Left colon (tissue), 2 donors: ENCODE measurements at regions not wholly inside any gene's neighbourhood (a gene's known extent, or its start where the extent isn't known, plus 50 kb on each side); places are given as distances from the start of the nearest gene placed in this dataset.

Source experiments
- ATAC-seq: fragments of 200-7000 bp; cut with Tn5 transposase; one replicate; pipeline ENCODE4 v1.9.1; 2020; ENCODE audit warnings: mild to moderate bottlenecking, moderate library complexity
- DNase-seq, 2 donors: peaks; one replicate each; pipeline ENCODE4 v3.0.0-alpha.2; 2020
- intact Hi-C, 2 donors: fragments of 100-400 bp; cut with DNase I in 1 of 2; cut with micrococcal nuclease in 1 of 2; formaldehyde crosslinking; loops; one replicate each; pipeline versions ENCODE4 v1.11.2 to v1.14.0; 2022; cut with DNase I, micrococcal nuclease
- donor health status: DM: no; HTN: no; CAD: no.
- donor health status: DM: yes; HTN: yes; CAD: no.

DNA sequence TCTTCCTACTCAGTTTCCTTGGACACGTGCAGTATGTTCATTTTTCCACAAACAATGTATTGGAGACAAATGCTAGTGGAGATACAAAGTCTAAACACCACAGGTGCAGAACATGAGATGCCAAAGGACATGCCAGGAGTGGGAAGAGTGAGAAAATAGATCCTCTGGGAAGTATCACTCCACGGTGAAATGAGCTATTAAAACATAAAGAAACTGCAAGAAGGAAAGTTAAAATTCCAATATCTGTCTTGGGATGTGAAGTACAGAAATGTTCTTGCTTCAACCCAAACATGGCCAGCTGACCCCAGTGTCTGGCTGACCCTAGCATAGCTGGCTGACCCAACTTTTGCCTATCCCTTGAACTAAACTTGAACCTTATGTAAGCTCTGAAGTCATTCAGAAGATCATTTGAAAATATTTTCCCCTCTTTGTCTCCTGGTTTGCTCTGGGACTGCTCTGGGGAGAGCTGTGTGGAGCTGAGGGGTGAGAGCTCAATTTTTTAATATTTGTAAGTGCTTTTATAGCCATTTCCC lies 59.5 kb downstream of the FZD1 start:
- intact Hi-C loops: no loop called here
- DNase-seq (no peak), ATAC-seq (no peak)

DNA sequence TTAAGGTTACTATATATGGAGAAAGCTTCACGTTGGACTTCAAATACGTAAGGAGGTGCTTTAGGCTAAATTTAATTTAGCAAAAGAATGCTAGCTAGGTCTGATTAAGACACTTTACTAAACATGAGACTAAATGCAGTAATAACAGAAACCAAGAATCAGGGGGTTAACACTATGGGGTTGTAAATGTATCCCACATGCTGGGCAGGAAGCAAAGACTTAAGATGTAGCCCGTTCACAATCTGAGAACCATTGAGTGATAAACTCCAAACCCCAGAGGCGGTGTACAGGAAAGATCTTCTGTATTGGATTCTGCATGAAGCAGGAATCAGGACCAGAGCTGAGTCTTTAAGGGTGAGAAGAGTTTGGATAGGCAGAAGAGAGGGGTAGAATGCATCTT lies 60.4 kb downstream of the FZD1 start:
- intact Hi-C loops: no loop called here
- no peak for DNase-seq
- no peak for ATAC-seq

GRCh38 chr7:91325726-91326125 lies 61.5 kb downstream of the FZD1 start:
- DNase-seq (no peak), ATAC-seq (no peak)
- intact Hi-C loops: no loop called here

- DNase-seq: no peak
- no peak for ATAC-seq
- intact Hi-C loops: no loop called here
Measured at GRCh38 chr7:91326516-91327199, 62.4 kb downstream of the FZD1 start.

DNA sequence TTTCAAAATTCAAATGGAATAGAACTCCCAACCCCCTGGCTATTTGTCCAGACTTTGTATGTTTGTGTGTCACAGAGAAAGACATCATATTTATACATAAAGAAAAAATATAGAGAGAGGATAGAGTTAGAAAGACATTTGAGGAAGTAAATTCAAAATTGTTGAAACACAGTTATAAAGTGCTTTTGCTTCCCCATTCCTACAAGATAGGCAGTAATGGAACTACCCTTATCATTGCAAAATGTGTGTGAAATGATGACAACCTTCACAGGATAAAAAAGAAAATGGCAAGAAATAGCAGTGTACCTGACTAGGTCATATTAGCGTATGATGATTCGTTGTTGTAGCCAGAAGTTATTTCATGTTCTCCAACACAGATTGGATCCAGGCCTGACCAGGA lies 63.1 kb downstream of the FZD1 start:
- ATAC-seq (no peak), DNase-seq (no peak)
- intact Hi-C loops: no loop called here

- intact Hi-C loops: no loop called here
Measured at GRCh38 chr7:91329571-91329970, 65.3 kb downstream of the FZD1 start.

DNA sequence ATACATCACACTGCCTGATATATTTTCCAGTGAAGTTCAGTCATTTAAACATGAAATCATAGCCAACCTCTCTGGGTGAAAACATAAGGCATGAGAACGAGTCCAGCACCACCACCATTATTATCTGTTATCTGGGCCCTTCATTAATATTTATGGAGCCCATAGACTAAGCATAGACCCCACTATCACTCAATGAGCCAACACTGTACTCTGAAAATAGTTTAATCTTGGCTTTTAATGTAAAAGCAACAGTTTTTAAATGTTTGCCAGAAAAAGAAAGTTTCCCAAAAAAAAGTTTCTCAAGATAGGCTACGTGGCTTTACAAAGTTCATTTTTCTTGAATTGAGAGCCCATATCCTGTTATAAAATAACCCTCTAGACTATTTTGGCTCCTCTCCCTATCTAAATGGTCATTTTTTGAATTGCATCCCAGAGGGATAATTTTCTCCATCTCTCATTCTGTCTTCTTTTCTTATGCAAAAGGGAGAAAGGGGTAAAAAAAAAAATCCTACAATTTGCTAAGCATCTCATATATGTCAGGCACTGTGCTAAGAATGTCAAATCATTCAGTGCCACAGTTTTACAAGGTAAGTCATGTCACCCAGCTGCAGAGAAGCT lies 66.1 kb downstream of the FZD1 start:
- ATAC-seq (no peak), DNase-seq (no peak)
- intact Hi-C loops: no loop called here

More at GRCh38 chr7:91329571-91329970, 65.3 kb downstream of the FZD1 start:
- no peak for ATAC-seq
- DNase-seq: no peak

DNA sequence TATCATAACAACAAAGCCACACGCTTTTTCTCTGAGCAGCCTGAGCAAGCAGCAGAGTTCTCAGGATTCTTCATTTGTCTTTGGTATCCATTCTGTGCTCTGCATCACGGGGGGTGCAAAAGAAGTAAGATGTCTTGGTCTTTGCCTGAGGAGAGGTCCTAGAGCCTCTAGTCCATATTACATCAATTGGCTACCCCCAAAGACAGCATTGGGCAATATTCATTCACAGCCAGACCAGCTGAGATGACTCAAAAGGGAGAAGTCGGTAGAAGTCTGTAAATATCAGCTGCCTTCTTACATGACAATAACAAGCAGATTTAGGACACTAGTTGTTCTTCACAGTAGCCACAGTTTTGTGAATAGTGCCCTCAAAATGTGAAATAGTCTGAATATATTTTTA lies 66.6 kb downstream of the FZD1 start:
- DNase-seq (no peak), ATAC-seq (no peak)
- intact Hi-C loops: no loop called here

GRCh38 chr7:91336106-91336505 lies 71.9 kb downstream of the FZD1 start:
- intact Hi-C loops: no loop called here

DNA sequence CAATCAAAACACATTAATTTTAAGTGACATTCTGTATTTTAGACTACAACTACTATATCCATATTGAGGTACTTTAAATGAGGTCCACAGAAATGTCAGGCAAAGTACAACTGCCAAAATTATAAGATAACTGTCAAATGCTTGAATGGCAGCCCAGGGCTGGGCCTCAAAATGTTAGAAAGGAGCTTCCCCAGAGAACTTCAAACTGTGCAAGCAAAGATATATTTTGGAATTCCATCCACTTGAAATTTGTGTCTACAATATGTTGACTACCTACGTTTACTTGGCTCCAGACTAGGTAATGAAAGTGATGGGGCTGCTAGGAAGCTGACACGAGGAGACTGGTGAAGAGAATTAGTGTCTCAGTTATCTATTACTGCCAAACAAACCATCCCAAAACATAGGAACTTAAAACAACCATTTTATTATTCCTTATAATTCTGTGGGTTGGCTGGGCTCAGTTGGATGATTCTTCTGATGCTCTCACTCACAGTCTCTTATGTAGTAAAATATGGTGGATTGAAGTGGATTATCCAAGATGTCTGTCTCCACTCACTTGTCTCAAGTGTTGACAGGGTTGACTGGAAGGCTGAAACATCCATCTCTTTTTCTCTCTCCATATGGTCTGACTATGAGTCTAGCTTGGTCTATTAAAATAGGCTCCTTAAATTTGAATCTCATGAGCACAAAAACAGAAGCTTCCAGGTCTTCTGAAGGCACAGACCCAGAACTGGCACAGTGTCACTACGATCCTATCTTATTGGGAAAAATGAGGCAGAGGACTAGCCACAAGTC lies 74.2 kb downstream of the FZD1 start:
- DNase-seq (no peak), ATAC-seq (no peak)
- intact Hi-C loops: no loop called here

More at GRCh38 chr7:91336106-91336505, 71.9 kb downstream of the FZD1 start:
- ATAC-seq (no peak), DNase-seq (no peak)

GRCh38 chr7:91342346-91342745 lies 78.1 kb downstream of the FZD1 start:
- intact Hi-C loops: no loop called here
- ATAC-seq (no peak), DNase-seq (no peak)

DNA sequence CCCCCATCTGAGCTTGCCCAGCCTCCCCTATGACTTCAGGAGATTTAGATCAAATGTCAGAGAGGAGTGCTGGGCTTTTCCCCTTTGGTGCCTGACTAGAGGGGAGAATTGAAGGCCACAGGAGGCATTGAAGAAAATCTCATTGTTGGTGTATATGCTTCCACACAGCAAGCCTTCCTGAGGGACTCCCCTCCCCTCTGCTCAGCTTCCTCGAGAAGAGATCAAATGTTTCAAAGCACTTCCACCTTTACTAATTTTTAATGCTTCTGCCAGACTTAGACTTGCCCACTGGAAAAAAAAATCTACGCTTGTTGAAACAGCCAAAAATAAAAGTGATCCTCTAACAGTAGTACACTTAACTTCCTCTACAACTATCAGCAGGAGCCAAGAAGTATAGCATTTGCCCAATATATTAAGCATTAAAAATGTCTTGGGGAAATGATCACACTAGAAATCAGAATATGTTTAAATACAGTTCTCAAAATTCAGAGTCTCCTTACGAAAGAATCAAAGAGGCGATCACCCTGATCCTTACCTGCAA lies 79.3 kb downstream of the FZD1 start:
- intact Hi-C loops: no loop called here
- no peak for ATAC-seq
- DNase-seq: no peak

- no peak for DNase-seq
- intact Hi-C loops: no loop called here
- ATAC-seq: no peak
Measured at GRCh38 chr7:91343996-91344629, 79.9 kb downstream of the FZD1 start.

- DNase-seq (no peak), ATAC-seq (no peak)
- intact Hi-C loops: no loop called here
Measured at GRCh38 chr7:91344911-91345310, 80.7 kb downstream of the FZD1 start.

GRCh38 chr7:91345449-91345848 lies 81.2 kb downstream of the FZD1 start:
- intact Hi-C loops: no loop called here
- ATAC-seq: no peak
- DNase-seq: no peak

GRCh38 chr7:91346426-91346825 lies 82.2 kb downstream of the FZD1 start:
- intact Hi-C loops: no loop called here
- DNase-seq: no peak
- no peak for ATAC-seq

DNA sequence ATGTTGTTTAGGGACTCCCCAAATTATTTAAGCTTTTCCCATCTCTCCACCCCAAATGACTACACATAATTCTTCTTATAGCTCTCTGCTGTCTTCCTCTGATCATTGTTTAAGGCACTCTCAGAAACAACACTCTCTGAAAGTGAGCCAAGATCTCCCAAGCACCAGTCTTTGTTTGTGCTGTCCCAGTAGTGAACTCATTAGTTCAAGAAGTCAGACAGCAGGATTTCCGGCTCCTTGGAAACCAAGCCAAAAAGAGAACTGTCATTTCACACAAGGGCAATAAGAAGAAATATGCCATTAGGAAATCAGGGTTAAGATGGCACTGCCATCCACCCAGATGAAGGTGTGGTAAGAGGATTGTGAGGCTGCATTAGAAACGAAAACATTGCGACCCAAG lies 83.1 kb downstream of the FZD1 start:
- intact Hi-C loops: no loop called here
- DNase-seq: no peak
- ATAC-seq: no peak

DNA sequence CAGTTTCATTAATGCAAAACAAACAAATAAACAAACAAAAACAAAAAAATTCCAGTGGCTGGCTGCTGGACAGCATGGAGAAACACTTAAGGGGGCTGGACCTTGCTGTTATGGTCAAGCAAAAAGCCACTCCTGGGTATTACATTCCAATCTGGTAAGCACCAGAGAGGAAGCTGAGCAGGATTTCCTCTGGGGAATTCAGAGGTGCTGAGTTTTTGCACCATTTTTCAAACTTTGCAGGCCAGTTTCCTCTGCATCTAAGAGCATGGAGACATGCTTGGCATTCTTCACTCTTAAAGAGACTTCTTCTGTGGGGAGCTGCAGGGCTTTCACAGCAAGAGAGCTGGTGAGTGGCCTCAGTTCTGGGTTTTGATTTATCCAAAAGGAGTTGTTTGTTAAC lies 84.5 kb downstream of the FZD1 start:
- DNase-seq (no peak), ATAC-seq (no peak)
- intact Hi-C loops: no loop called here

DNA sequence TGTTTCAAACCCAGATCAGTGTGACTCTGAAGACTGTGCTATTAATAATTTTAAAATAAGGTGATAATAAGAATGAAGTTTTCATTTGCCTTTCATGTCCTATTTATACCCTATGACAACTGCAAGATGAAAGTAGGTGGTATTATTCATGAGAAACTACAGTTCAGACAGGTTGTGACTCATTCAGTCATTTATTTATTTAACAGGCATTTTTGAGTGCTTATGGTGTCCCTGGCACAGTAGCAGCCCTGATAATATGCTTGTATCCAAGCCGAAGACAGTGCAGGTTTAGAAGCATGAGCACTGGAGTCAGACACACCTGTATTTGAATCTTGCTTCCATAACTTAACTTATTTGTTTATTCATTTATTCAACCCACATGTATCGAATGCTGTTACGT lies 87.1 kb downstream of the FZD1 start:
- DNase-seq: no peak
- ATAC-seq: no peak
- intact Hi-C loops: no loop called here
